RWPE2 (cell line): ENCODE measurements at regions not wholly inside any gene's neighbourhood (a gene's known extent, or its start where the extent isn't known, plus 50 kb on each side); places are given as distances from the start of the nearest gene placed in this dataset.
"Not testable (repeated sequence)": the region's sequence is repeated elsewhere in the genome, so short reads cannot be mapped to it uniquely, and the experiment has no call there.

ENCODE experiments used
- ATAC-seq: fragments of 200-7000 bp; cut with Tn5 transposase; 3 replicates; pipeline ENCODE4 v1.9.1; 2021; ENCODE audit warnings: low read depth
- DNase-seq: peaks from one replicate; pipeline ENCODE4 v3.0.0-alpha.2; 2020; ENCODE audit warnings: low spot score
- H3K27ac ChIP-seq: fragments of 450-650 bp; 2 replicates; pipeline ENCODE4 v1.5.1; 2017; ENCODE audit warnings: mild to moderate bottlenecking; ENCODE audit not compliant: poor library complexity, severe bottlenecking
- H3K27me3 ChIP-seq: fragments of 250-450 bp; sonication (Bioruptor Pico); 2 replicates; pipeline ENCODE4 v1.5.1; 2021; ENCODE audit warnings: mild to moderate bottlenecking, moderate library complexity; ENCODE audit not compliant: insufficient read depth, poor library complexity, severe bottlenecking
- H3K36me3 ChIP-seq: fragments of 250-450 bp; sonication (Bioruptor Pico); 2 replicates; pipeline ENCODE4 v1.5.1; 2020; ENCODE audit warnings: low read depth, mild to moderate bottlenecking, moderate library complexity
- H3K4me1 ChIP-seq: fragments of 250-450 bp; sonication (Bioruptor Pico); 2 replicates; pipeline ENCODE4 v1.5.1; 2021; ENCODE audit warnings: mild to moderate bottlenecking, moderate library complexity; ENCODE audit not compliant: insufficient read depth, poor library complexity, severe bottlenecking
- H3K4me3 ChIP-seq: fragments of 250-450 bp; sonication (Bioruptor Pico); 2 replicates; pipeline ENCODE4 v1.5.1; 2021; ENCODE audit warnings: mild to moderate bottlenecking, moderate library complexity; ENCODE audit not compliant: severe bottlenecking
- H3K9me3 ChIP-seq: fragments of 250-450 bp; sonication (Bioruptor Pico); 2 replicates; pipeline ENCODE4 v1.5.1; 2021; ENCODE audit warnings: mild to moderate bottlenecking, moderate library complexity; ENCODE audit not compliant: severe bottlenecking
- CTCF ChIP-seq: fragments of 450-650 bp; IDR thresholded peaks from one replicate; pipeline ENCODE4 v1.5.1; 2017; ENCODE audit warnings: mild to moderate bottlenecking, moderate library complexity; ENCODE audit not compliant: poor library complexity, severe bottlenecking

- Histone ChIP-seq H3K4me1 (no peaks in the 10 kb centered on the region), H3K27me3 (no peaks in the 10 kb centered on the region), H3K4me3 (no peak overlapping the region), H3K36me3 (no peaks in the 10 kb centered on the region), H3K27ac (no peak overlapping the region), H3K9me3 (no peaks in the 10 kb centered on the region)
- ATAC-seq (no peak), DNase-seq (no peak)
- no peak for TF ChIP-seq CTCF
Observed at GRCh38 chr14:36423430-36423829, 96.6 kb downstream of the NKX2-1 start.

- Histone ChIP-seq H3K4me3 (no peak overlapping the region), H3K4me1 (no peaks in the 10 kb centered on the region), H3K27ac (no peak overlapping the region), H3K9me3 (no peaks in the 10 kb centered on the region), H3K36me3 (no peaks in the 10 kb centered on the region), H3K27me3 (no peaks in the 10 kb centered on the region)
- ATAC-seq (no peak), DNase-seq (no peak)
- no peak for TF ChIP-seq CTCF
Observed at GRCh38 chr14:36420149-36420687, 99.8 kb upstream of the MBIP start.

GRCh38 chr14:36418937-36419336 is 98.5 kb upstream of the MBIP start:
- Histone ChIP-seq H3K4me3 (no peak overlapping the region), H3K36me3 (no peaks in the 10 kb centered on the region), H3K27me3 (no peaks in the 10 kb centered on the region), H3K27ac (no peak overlapping the region), H3K4me1 (no peaks in the 10 kb centered on the region), H3K9me3 (no peaks in the 10 kb centered on the region)
- DNase-seq (no peak), ATAC-seq (no peak)
- TF ChIP-seq CTCF: no peak

GRCh38 chr14:36411951-36412350 is 91.5 kb upstream of the MBIP start:
- not testable (repeated sequence) for H3K4me1 ChIP-seq, H3K36me3 ChIP-seq, H3K27ac ChIP-seq, DNase-seq, H3K27me3 ChIP-seq, H3K4me3 ChIP-seq, ATAC-seq, H3K9me3 ChIP-seq

- Histone ChIP-seq H3K27me3 (no peaks in the 10 kb centered on the region), H3K27ac (no peak overlapping the region)
- TF ChIP-seq CTCF: no peak
Observed at GRCh38 chr14:36408388-36408787, 88.0 kb upstream of the MBIP start.

More at GRCh38 chr14:36408388-36408787, 88.0 kb upstream of the MBIP start:
- Histone ChIP-seq H3K9me3 (no peaks in the 10 kb centered on the region), H3K4me1 (no peaks in the 10 kb centered on the region), H3K4me3 (no peak overlapping the region), H3K36me3 (no peaks in the 10 kb centered on the region)
- ATAC-seq: no peak
- DNase-seq: no peak
